ENCODE measurements at regions not wholly inside any gene's neighbourhood (a gene's known extent, or its start where the extent isn't known, plus 50 kb on each side); places are given as distances from the start of the nearest gene placed in this dataset.
"Not testable (repeated sequence)": the region's sequence is repeated elsewhere in the genome, so short reads cannot be mapped to it uniquely, and the experiment has no call there.

DNA sequence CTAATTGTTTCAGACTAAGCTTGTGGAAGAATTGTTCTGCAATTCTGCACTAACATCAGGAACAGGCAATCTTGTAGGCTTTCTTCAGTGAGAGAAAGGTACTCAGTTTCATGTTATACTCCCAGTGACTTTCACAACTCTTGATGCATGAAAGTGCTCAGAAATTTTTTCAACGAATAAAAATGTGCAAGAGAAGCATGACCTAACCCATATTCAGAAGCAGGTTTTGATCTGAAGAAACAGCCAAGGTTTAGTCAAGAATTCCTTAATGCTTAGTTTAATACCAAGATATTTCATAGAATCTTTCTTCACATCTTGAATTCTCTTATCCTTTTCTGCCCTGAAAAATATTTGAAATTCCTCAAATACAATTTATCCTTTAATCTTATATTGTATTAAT is 197.2 kb upstream of the CSNK1A1L start:
- no peak for DNase-seq

- no peak for DNase-seq
These were observed 190.1 kb upstream of the CSNK1A1L start for GRCh38 chr13:37295573-37295972.

DNA sequence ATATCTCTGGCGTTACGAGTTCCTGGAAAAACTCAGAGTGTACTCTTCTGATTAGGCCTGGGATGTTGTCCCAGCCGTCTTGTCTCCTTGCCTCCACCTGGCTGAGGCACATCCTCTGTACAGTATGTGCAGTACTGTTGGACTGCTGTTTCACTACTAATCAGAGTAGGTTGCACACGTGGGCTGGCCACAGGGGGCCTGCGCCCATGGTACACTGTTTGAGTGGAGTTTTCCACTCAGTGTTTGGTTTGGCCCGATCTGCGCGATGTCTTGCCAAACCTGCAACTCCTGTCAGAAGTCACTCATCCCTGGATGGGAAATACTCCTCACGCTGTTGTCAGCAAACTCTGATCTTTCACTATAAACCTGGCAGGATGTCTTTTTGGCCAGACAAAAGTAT is 189.6 kb upstream of the CSNK1A1L start:
- no peak for DNase-seq

- DNase-seq, result no peak
These were observed 189.0 kb upstream of the CSNK1A1L start for GRCh38 chr13:37294472-37294871.

DNA sequence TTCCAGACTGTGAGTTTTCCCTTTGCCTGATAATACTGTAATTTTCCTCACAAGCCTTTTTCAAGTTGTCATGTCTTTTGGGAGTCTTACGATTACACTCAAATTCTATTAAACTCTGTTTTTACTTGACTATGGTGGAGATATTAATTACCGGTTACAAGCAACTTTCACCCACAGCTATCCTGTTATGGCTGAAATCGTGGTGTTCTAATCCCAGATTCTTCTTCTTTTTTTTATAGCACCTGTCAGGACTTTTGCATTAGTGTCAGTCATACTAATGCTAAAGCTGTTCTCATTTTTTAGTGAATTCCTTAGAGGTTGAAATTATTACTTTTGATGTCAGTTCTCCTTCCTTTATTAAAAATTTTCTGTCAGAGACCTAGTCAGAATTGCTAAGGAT is 187.8 kb upstream of the CSNK1A1L start:
- no peak for DNase-seq

DNA sequence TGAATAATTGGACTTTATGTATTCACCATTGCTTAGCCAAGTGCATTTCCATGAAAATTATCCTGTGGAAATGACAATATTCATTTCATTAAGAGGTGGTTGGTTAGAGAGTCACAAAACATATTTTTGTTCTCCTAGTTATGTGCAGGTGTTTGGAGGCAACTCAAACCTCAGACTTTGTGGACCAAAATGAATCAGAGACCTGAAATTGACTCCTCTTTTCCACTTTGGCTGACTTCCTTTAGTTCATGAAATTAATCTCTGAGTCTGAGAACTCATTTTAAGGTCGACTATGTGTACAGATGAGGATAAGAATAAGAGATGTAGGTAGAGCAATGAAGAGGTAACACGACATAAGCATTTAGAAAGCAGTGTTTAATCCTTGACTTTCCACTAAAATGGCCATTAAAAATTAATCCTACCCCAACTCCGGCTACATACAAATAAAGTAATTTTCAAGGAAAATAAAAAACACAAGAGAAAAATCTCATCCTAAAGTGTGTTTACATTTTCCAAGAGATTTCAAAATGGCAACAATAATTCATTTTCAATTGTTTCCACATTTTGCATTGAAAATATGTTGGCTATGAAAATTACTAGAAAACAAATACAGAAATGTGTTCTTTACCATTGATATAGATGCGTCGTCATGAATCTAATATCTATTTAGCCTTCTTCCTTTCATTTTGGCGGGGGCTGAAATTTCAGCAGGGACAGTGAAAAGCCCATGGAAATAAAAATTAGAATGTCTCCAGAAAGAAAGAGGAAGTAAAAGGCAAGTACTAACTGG is 185.4 kb upstream of the CSNK1A1L start:
- no peak for DNase-seq

- no peak for DNase-seq
These were observed 183.9 kb upstream of the CSNK1A1L start for GRCh38 chr13:37289212-37289935.

DNA sequence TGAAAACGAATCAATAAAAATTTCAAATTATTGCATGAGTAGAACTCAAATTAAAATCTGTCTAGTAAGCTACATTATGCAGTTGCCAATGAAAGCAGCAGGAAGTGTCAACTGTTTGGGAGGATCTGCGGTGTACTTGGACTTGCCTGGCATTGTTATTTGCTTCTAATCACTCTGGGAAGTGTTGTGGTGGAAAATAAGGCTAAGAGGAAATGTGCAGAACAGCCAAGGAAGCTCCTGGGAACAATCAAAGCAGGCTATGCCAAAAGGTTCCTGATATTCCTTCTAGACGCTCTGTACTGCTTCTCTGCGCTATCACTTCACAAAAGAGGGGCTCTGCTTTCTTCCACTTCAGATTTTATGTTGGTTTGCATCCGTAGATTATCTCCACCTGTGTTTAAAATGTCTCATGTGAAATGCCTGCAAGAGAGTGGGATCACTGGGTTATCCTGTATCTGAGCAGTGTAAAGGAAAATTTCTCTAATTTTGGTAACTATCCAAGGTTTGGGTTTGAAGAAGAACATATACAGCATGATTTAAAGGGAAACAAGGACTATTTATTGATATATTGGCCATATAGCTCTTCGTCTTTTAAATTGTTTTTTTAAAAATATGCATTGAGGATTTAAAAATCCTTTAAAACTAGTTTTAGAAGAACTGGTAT is 182.7 kb upstream of the CSNK1A1L start:
- DNase-seq, result no peak

GRCh38 chr13:37280231-37280630 is 174.8 kb upstream of the CSNK1A1L start:
- DNase-seq, result not testable (repeated sequence)

DNA sequence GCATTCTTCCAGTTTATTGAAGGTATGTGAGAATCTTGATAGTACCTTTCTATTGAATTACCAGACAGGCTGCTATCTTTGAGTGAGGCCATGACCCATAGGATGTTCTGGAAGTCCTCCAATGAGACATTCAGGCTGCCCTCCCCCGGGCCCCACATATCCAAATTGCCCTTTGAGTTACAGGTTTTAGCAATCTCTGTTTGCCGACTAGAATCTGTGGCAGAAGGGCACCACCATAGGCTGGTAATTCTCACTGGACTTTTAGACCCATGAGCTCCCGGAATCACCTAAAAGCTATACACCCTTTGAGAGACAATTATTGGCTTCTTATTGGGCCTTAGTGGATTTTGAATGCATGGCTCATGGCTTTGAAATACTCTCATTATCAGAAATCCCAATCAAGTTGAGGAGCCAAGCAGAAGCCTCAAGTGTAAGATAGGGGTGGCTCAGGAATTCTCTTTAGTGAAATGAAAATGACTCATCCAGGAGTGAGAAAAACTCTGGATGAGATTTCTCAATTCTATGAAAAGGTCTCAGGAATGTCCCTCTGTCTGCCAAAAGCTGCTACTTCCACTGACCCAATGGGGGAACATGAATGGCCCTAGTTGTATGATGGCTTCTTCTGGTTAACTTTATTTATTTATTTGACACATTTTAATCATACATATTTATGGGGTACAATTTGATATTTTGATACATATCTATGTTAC is 172.1 kb upstream of the CSNK1A1L start:
- no peak for DNase-seq

DNA sequence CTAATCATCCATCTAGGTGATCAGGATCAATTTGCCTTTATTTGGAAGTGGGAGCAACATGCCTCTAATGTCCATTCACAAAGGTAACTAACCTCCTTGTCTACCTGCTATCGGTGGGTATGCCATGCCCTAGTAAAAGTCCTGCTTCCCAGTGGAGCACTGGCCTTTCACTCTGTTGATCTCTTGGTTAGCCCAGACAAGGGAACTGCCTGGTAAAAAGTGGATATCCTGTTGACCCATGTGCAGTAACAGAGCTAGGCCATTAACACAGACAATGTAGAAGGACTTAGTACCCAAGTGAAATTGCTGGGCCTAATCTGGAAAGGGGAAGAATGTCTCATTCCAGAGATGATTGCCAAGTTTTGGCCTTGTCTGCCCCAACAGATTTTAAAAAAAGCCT is 171.5 kb upstream of the CSNK1A1L start:
- no peak for DNase-seq

- no peak for DNase-seq
These were observed 169.4 kb upstream of the CSNK1A1L start for GRCh38 chr13:37274569-37275497.

DNA sequence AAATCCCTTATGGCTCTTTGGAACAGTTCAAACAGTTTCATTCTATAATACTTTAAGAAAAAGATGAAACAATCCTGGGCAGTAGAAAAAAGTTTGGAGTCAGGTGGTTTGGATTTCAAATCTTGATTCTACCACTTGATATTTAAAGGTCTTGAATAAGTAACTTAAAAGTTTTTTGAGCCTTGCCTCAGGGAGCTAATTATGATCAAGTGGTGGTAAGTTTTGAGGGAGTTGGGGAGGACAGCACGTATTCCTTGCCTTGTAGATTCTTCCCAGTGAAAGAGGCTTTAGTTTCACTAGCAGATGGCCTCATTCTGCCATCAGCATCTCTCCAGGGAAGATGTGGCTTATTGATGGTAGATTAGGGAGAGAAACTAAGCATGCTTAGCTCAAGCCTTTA is 168.4 kb upstream of the CSNK1A1L start:
- DNase-seq, result no peak

- no peak for DNase-seq
These were observed 164.9 kb upstream of the CSNK1A1L start for GRCh38 chr13:37270226-37271001.

DNA sequence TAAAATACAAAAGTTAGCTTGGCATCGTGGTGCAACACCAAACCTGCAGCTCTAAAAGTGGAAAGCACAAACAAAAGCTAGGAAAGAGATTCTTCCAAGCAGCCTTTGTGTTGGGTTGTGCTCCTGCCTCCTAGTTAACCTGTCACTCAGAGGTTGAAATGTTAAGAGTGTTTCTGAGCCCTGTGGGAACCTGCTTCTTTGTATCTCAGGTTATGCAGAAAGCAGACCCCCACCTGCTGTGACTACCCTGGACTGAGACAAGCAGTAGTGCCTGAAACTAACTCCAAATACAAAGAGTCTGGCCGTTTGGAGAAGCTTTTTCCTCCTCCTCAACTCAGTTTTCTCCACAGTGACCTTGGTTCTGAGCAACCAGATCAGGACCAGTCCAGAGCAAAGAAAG is 158.4 kb upstream of the CSNK1A1L start:
- no peak for DNase-seq

DNA sequence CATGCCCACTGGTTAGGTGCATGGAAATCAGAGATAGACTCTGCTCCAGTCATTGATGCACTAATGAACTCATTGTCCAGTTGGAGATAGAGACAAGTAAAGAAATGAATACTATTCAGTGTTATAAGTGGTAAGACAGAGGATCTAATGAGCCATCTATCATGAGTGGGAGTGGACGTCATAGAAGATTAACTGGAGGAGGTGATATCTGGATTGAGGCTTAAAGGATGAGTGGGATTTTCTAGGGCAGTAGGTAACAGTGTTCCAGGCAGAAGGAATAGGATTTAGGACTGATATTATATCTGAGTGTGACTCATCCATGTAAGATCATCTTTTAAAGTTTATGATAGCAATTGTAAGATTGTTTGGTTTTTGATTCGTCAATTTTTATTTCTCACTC is 152.2 kb upstream of the CSNK1A1L start:
- no peak for DNase-seq

DNA sequence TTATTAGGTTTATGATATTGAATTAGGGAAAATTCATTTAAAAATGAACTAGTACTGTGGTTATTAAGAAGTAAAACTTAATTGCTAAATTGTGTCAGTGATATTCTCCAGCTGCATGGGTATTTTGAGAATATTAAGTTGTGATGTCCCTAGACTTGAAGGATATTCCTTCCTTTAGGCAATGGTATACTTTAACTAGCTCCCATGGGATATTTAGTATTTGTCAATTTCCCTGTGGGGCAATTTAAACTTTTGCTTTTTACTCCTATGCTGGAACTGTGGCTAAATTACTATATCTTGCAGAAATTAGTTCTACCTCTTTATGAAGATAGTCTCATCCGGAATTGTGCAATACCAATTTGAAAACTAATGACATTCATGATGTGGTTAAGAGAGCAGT is 151.6 kb upstream of the CSNK1A1L start:
- no peak for DNase-seq

GRCh38 chr13:37241786-37242185 is 136.3 kb upstream of the CSNK1A1L start:
- DNase-seq, result no peak

GRCh38 chr13:37230346-37230745 is 124.9 kb upstream of the CSNK1A1L start:
- DNase-seq, result no peak

DNA sequence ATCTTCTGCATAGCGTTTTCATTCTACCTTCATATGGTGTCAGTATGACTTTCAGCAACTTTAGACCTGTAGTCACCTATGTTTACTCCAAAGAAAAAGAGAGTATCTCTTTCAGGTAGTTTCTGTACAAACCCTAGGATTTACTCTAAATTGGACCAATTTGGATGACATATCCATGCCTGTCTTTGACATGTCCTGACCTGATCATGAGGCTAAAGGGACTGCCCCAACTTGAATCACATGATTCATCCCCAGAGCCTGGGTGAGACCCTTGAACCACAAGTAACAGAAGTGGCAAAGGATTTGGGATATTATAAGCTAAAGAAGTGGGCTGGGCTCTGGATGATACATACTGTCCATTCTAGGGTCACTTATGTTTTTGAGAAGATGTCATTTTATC is 124.5 kb upstream of the CSNK1A1L start:
- no peak for DNase-seq

Measured in hypothalamus (tissue), 51 donors.